Neural progenitor cell (in vitro differentiated cells): ENCODE measurements at regions not wholly inside any gene's neighbourhood (a gene's known extent, or its start where the extent isn't known, plus 50 kb on each side); places are given as distances from the start of the nearest gene placed in this dataset.

ENCODE experiments used
- CTCF ChIP-seq: fragments of 200-600 bp; sonication (generic); IDR thresholded peaks from 2 replicates; pipeline ENCODE4 v1.5.1; 2017; ENCODE audit warnings: antibody characterized with exemption, mild to moderate bottlenecking
- EZH2 ChIP-seq: fragments of 200-600 bp; sonication (generic); IDR thresholded peaks from 2 replicates; pipeline ENCODE4 v1.6.1; 2017; ENCODE audit warnings: antibody characterized with exemption, mild to moderate bottlenecking, moderate library complexity
- EZH2phosphoT487 ChIP-seq: fragments of 200-600 bp; sonication (generic); IDR thresholded peaks from 2 replicates; pipeline ENCODE4 v1.6.1; 2017; ENCODE audit warnings: antibody characterized with exemption

GRCh38 chr1:185478877-185479276 is 161.8 kb upstream of the IVNS1ABP start:
- TF ChIP-seq CTCF (no peak), EZH2 (no peak), EZH2phosphoT487 (no peak)
